NB4 (cell line): ENCODE measurements at regions not wholly inside any gene's neighbourhood (a gene's known extent, or its start where the extent isn't known, plus 50 kb on each side); places are given as distances from the start of the nearest gene placed in this dataset.
"Not testable (repeated sequence)": the region's sequence is repeated elsewhere in the genome, so short reads cannot be mapped to it uniquely, and the experiment has no call there.

Experiments used
- MAX ChIP-seq: IDR thresholded peaks from 2 replicates; pipeline ENCODE4 v1.6.1; 2011; ENCODE audit warnings: low read depth, low read length
- MYC ChIP-seq: IDR thresholded peaks from 2 replicates; pipeline ENCODE4 v1.6.1; 2011; ENCODE audit warnings: low read depth, low read length
- POLR2A ChIP-seq: IDR thresholded peaks from 2 replicates; pipeline ENCODE4 v1.6.1; 2011; ENCODE audit warnings: mild to moderate bottlenecking; ENCODE audit not compliant: insufficient read length; ENCODE audit errors: extremely low read depth
- TF ChIP-seq, protein P1 (sequence below): IDR thresholded peaks from one replicate; pipeline ENCODE4 v1.5.1; 2012; ENCODE audit warnings: low read depth, low read length

GRCh38 chr1:229008347-229008746 lies 262.6 kb upstream of the RAB4A start:
- not testable (repeated sequence) for TF ChIP-seq MAX, POLR2A, MYC
- TF ChIP-seq, protein P1, sequence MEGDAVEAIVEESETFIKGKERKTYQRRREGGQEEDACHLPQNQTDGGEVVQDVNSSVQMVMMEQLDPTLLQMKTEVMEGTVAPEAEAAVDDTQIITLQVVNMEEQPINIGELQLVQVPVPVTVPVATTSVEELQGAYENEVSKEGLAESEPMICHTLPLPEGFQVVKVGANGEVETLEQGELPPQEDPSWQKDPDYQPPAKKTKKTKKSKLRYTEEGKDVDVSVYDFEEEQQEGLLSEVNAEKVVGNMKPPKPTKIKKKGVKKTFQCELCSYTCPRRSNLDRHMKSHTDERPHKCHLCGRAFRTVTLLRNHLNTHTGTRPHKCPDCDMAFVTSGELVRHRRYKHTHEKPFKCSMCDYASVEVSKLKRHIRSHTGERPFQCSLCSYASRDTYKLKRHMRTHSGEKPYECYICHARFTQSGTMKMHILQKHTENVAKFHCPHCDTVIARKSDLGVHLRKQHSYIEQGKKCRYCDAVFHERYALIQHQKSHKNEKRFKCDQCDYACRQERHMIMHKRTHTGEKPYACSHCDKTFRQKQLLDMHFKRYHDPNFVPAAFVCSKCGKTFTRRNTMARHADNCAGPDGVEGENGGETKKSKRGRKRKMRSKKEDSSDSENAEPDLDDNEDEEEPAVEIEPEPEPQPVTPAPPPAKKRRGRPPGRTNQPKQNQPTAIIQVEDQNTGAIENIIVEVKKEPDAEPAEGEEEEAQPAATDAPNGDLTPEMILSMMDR, result not testable (repeated sequence)
